ENCODE measurements at regions not wholly inside any gene's neighbourhood (a gene's known extent, or its start where the extent isn't known, plus 50 kb on each side); places are given as distances from the start of the nearest gene placed in this dataset.

DNA sequence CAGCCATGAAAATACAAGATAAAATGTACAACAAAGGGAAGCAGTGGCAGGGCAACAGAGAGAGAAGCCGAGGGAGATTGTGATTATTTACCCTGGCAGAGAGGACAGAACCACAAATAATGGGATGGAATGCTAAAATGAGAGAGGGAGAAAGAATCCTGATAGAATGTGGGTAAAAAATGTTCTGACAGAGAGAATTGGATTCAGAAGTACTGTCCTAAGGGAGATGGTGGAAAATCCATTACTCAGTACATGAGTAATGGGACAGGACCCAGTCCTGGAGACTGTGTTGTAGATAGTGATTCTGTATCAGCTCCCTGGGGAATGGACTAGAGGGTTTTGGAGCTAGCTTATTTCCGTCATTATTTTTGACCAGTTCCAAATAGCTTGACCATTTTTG, 831.5 kb downstream of the MAT2B start:
- no peak for DNase-seq (ENCODE audit: low read depth)
- H3K4me3 ChIP-seq (ENCODE audit: low read depth, low read length) = no peak overlapping the region
- TF ChIP-seq, protein P1, sequence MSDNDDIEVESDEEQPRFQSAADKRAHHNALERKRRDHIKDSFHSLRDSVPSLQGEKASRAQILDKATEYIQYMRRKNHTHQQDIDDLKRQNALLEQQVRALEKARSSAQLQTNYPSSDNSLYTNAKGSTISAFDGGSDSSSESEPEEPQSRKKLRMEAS (IDR thresholded peaks at IDR 0.05; ENCODE audit: low read depth, low read length) = no peak
- TF ChIP-seq MYC (IDR thresholded peaks at IDR 0.05; ENCODE audit: low read depth, low read length) (no peak), POLR2A (IDR thresholded peaks at IDR 0.05; ENCODE audit: extremely low read depth, insufficient read length) (no peak)
- TF ChIP-seq, protein P2, sequence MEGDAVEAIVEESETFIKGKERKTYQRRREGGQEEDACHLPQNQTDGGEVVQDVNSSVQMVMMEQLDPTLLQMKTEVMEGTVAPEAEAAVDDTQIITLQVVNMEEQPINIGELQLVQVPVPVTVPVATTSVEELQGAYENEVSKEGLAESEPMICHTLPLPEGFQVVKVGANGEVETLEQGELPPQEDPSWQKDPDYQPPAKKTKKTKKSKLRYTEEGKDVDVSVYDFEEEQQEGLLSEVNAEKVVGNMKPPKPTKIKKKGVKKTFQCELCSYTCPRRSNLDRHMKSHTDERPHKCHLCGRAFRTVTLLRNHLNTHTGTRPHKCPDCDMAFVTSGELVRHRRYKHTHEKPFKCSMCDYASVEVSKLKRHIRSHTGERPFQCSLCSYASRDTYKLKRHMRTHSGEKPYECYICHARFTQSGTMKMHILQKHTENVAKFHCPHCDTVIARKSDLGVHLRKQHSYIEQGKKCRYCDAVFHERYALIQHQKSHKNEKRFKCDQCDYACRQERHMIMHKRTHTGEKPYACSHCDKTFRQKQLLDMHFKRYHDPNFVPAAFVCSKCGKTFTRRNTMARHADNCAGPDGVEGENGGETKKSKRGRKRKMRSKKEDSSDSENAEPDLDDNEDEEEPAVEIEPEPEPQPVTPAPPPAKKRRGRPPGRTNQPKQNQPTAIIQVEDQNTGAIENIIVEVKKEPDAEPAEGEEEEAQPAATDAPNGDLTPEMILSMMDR (IDR thresholded peaks at IDR 0.05; ENCODE audit: low read depth, low read length) = no peak

DNA sequence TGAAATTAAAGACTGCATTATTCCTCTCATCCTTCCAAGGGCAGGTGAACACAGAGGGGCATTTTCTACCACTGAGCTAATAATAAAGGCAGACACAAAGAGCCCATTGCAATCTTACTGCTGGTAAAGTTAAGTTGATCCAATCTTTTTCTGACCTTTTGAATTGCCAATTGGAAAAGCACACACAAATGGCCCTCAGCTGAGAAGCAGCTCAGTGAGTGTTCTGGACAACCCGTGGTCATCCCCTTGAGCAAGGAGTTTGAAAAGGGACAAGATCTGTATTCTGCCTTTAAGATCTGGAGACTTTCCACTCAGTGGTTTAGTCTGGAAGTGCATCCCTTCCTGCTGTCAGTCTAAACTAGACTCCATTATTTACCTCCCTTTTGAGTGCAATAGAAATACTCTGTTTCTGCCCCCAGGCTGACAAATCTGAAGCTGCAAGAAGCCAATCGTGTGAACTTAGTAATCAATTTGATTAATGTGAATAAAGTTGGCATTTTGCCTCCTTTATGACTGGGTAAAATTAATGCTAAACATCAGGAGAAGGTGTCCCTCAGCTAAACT, 835.7 kb downstream of the MAT2B start:
- no peak for TF ChIP-seq POLR2A (IDR thresholded peaks at IDR 0.05; ENCODE audit: extremely low read depth, insufficient read length)
- TF ChIP-seq MYC (IDR thresholded peaks at IDR 0.05; ENCODE audit: low read depth, low read length) = no peak
- TF ChIP-seq, protein P2 (IDR thresholded peaks at IDR 0.05; ENCODE audit: low read depth, low read length) = no peak
- TF ChIP-seq, protein P1 (IDR thresholded peaks at IDR 0.05; ENCODE audit: low read depth, low read length) = no peak
- no peak for DNase-seq (ENCODE audit: low read depth)
- no peak overlapping the region for H3K4me3 ChIP-seq (ENCODE audit: low read depth, low read length)

DNA sequence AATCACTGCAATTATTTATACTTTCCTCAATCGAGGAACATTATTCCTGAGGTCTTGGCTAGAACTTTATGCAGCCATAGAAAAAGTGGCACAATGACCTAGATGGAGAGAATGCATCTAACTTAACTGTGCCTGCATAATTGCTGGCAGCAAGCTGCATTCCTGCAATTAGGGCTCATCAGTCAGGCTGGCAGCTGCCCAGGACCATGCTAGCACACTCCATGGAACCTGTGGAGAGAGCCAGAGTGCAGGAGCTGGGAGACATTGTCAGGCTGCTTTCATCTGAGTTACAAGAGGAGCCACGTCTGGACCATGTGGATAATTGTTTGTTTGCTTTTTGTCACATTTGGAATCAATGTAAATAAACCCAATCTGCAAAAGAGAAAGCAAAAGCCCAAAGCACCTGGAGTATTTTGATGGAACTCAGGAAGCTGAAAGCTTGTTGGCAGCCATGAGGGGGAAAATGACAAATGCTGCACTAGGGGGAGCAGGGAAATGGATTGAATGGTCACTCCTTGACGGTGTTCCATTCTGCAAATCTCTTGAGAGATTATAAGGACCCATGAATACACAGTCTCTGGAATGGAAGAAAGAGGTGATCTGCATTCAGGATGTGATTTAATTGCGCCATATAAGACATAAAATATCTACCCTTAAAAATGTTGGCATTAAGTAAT, 839.9 kb downstream of the MAT2B start:
- DNase-seq (ENCODE audit: low read depth) = no peak
- no peak overlapping the region for H3K4me3 ChIP-seq (ENCODE audit: low read depth, low read length)
- TF ChIP-seq, protein P1 (IDR thresholded peaks at IDR 0.05; ENCODE audit: low read depth, low read length) = no peak
- TF ChIP-seq POLR2A (IDR thresholded peaks at IDR 0.05; ENCODE audit: extremely low read depth, insufficient read length) (no peak), MYC (IDR thresholded peaks at IDR 0.05; ENCODE audit: low read depth, low read length) (no peak)
- TF ChIP-seq, protein P2 (IDR thresholded peaks at IDR 0.05; ENCODE audit: low read depth, low read length) = no peak

DNA sequence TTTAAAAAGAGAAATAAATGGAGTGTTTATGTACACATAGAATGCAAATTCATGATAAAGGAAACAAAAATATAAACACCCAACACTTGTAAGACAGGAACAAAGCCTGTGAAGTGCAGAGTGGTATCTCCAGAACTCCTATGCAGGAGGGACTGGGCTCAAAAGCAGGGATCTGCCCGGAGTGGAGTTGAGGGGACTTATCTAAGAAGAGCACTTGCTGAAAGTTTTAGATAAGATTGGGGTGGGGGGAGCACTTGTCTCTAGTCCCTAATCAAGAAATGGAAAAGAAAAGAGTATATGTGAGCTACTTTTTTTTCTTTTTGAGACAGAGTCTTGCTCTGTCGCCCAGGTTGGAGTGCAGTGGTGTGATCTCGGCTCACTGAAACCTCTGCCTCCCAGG, 840.4 kb downstream of the MAT2B start:
- DNase-seq (ENCODE audit: low read depth) = no peak
- H3K4me3 ChIP-seq (ENCODE audit: low read depth, low read length) = no peak overlapping the region
- TF ChIP-seq, protein P2 (IDR thresholded peaks at IDR 0.05; ENCODE audit: low read depth, low read length) = no peak
- no peak for TF ChIP-seq POLR2A (IDR thresholded peaks at IDR 0.05; ENCODE audit: extremely low read depth, insufficient read length)

DNA sequence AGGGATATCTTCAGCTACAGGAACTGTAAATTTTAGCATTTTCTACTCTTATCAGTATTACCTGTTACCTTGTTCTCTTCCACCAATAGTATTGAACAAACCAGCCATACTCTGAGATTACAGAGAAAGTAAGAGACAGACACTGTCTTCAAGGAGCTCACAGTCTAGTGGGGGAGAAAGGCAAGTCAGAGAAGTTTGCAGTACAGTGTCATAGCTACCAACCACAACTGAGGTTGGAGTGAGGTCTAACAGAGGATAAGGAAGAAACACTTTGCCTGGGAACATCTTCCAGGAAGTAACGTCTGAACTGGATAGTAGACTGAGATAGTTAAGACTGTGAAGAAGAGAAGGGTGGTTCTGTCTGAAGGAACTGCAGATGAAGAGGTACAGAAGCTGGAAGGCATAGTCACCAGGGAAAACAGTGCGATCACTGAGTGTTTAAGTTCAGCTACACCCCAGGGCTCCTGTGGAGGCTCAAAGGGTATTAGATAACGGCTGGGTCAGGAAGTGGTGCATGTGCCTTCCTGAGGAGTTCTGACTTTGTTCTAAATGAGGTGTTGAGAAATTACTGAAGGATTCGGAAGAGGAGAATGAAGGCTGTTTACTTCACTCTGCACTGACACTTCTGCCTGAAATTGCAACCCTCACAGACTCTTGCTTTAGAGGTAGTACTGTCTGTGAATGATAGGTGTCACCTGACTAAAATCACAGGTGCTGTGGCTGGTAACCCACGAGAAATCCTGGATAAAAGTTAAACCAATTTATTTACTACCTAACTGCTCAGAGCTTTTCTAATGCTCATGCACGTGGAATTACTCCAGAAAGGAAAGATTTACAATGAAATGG, 841.6 kb downstream of the MAT2B start:
- peak; percentile 6 for DNase-seq (ENCODE audit: low read depth)
- no peak overlapping the region for H3K4me3 ChIP-seq (ENCODE audit: low read depth, low read length)
- TF ChIP-seq, protein P1 (IDR thresholded peaks at IDR 0.05; ENCODE audit: low read depth, low read length) = no peak; the same call in 1 of the 2 replicates
- TF ChIP-seq POLR2A (IDR thresholded peaks at IDR 0.05; ENCODE audit: extremely low read depth, insufficient read length) = no peak
- TF ChIP-seq, protein P2 (IDR thresholded peaks at IDR 0.05; ENCODE audit: low read depth, low read length) = no peak
- no peak for TF ChIP-seq MYC (IDR thresholded peaks at IDR 0.05; ENCODE audit: low read depth, low read length)

Measured in NB4 (cell line).